HG03139 (cell line): ENCODE measurements at regions not wholly inside any gene's neighbourhood (a gene's known extent, or its start where the extent isn't known, plus 50 kb on each side); places are given as distances from the start of the nearest gene placed in this dataset.
"Not testable (repeated sequence)": the region's sequence is repeated elsewhere in the genome, so short reads cannot be mapped to it uniquely, and the experiment has no call there.

ENCODE experiments used
- ATAC-seq: cut with Tn5 transposase; IDR thresholded peaks from one replicate; pipeline ENCODE4 v1.9.1; 2021; ENCODE audit not compliant: unreplicated experiment

DNA sequence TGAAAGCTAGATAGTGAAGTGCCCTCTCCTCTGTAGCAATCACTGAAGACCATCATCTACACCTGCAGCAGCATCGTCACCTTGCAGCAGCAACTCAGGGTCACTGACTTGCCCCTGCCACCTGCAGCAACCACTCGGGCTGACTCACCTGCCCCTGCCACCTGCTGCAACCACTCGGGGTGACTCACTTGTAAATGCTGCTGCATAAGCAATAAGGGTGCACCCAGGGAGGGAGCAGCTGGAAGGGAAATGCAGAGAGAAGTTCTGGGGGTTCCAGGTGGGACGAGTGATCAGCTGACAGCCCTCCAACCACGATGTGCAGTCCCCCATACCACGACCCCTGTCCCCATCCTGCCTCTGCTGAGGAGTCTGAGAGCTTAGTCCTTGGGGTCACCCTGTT lies 357.1 kb upstream of the SFSWAP start:
- no peak for ATAC-seq

DNA sequence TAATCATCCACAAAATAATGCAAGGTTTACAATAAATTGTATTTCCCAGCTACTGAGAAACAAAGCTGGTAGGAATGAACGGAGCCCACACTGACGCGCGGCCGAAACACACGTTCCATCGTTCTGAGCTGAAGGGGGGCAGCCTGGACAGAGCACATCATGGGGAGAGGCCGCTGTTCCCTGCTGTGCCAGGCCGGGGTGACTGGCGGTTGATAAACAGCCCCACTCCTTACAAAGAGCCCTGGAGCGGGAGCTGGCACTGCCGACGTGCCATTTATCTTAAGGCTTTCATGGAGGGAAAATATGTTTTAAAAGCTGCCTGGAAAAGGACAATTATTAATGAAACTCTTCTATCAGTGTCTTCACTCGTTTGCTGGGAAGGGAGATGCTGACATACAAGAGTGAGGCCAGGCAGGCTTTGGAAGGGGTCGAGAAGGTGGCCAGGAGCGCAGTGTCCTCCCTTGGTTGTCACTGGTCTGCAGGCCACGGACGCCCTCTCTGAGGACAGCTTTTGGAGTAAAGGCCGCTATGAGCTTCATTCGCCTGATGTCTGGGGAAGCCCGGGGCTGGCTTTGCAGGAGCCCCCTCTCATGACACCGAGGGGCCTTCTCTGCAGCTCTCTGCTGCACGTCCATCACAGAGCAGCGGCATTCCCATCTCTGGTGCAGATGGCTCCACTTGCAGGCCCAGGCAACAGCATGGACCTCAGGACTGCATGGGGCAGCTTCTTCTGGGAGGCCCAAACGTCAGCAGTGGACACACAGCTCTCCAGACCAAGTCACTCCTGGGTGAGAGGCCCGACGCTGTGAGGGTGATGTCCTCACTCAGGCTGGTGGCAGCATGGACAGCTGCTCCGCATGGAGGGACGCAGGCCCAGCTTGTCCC lies 355.3 kb upstream of the SFSWAP start:
- ATAC-seq, result no peak

- no peak for ATAC-seq
Observed at GRCh38 chr12:131356485-131357184, 354.3 kb upstream of the SFSWAP start.

GRCh38 chr12:131357185-131357747 lies 353.6 kb upstream of the SFSWAP start:
- no peak for ATAC-seq

DNA sequence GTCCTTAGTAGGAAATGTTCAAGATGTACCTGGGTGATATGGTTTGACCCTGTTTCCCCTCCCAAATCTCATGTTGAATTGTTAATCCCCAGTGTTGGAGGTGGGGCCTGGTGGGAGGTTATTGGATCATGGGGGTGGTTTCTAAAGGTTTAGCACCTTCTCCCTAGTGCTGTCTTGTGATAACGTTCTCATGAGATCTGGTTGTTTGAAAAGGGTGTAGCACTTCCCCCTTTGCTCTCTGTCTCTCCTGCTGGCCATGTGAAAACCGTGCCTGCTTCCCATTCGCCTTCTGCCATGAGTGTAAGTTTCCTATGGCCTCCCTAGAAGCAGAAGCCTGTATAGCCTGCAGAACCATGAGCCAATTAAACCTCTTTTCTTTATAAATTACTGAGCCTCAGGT lies 353.0 kb upstream of the SFSWAP start:
- ATAC-seq, result no peak

- ATAC-seq, result no peak
Observed at GRCh38 chr12:131362291-131363211, 348.3 kb upstream of the SFSWAP start.

- ATAC-seq, result no peak
Observed at GRCh38 chr12:131363393-131363792, 347.5 kb upstream of the SFSWAP start.

- no peak for ATAC-seq
Observed at GRCh38 chr12:131363841-131364495, 346.9 kb upstream of the SFSWAP start.

DNA sequence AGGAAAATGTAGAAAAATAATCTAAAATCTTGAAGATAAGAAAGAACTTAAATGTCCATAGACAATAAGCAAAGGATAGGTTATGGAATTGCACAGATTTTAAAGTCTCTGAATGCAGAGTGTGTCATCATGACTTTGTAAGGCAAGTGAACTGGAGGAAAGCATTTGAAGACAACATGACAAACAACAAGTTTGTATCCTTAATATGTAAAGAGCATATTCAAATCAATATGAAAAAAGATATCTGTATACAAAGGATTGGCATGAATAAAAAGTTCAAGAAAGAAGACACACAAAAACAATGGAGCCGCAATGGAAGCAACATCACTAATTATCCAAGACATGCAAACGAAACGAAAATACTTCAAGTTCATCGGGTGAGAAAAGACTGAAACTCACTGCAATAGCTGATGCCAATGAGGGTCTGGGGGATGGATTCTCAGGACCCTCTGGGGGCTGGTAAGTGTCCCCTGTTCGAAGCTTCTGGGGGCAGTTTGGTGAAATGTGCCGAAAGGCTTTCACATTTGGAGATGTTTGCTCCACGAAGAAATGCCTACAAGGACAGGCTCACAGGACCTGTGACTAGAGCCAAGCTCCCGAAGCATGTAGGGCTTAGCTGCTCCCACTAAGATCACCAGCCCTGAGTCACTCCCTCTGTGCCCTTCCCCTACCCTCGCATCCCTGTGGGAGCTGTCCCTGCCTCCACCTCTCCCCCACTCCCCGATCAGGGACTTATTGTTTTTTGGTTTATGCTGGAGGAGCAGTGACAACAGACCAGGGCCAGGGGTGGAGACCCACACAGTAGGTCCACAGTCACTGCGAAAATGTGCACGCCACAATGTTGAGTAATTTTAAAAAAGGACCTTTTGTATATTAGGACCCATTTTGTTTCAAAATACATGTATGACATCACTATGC lies 345.7 kb upstream of the SFSWAP start:
- no peak for ATAC-seq

GRCh38 chr12:131365821-131366260 lies 345.0 kb upstream of the SFSWAP start:
- ATAC-seq, result no peak

GRCh38 chr12:131366261-131366871 lies 344.5 kb upstream of the SFSWAP start:
- ATAC-seq, result no peak

DNA sequence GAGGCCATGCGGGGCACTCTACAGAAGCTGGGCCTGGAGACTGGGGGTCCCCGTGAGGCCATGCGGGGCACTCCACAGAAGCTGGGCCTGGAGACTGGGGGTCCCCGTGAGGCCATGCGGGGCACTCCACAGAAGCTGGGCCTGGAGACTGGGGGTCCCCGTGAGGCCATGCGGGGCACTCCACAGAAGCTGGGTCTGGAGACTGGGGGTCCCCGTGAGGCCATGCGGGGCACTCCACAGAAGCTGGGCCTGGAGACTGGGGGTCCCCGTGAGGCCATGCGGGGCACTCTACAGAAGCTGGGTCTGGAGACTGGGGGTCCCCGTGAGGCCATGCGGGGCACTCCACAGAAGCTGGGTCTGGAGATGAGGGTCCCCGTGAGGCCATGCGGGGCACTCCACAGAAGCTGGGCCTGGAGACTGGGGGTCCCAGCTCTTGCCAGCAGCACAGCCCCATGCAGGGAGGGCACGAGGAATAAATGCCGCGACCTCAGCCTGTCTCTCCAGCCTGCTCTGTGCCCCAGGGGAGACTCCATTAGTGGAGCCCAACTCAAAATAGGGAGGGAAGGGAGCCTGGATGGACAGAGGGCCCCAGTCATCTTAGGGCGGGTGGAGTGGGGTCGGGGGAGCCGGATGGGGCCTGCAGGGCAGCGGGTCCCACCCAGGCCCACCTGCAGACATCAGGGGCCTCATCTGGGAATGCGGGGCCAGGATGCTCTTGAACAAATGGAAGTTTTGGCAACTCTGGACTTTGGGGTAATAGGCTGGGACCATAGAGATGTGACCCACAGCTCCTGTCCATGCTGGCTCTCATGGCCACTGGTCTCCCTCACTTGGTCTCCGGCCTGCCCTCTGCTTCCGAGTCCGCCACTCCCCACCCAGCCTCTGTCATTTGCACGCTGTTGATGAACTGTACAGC lies 343.6 kb upstream of the SFSWAP start:
- not testable (repeated sequence) for ATAC-seq

- no peak for ATAC-seq
Observed at GRCh38 chr12:131367983-131368667, 342.8 kb upstream of the SFSWAP start.

- no peak for ATAC-seq
Observed at GRCh38 chr12:131368668-131369071, 342.2 kb upstream of the SFSWAP start.

GRCh38 chr12:131369094-131369845 lies 341.6 kb upstream of the SFSWAP start:
- ATAC-seq, result no peak

GRCh38 chr12:131370321-131370720 lies 340.6 kb upstream of the SFSWAP start:
- ATAC-seq, result no peak
